GM12873 (cell line): ENCODE measurements at regions not wholly inside any gene's neighbourhood (a gene's known extent, or its start where the extent isn't known, plus 50 kb on each side); places are given as distances from the start of the nearest gene placed in this dataset.

Experiments
- CTCF ChIP-seq: IDR thresholded peaks from 2 replicates; pipeline ENCODE4 v1.5.1; 2012; ENCODE audit warnings: low read depth, mild to moderate bottlenecking, moderate library complexity, low read length, control low read depth; ENCODE audit not compliant: insufficient read depth; ENCODE audit errors: missing control alignments

- TF ChIP-seq CTCF: peak; percentile 5
These were observed 258.2 kb upstream of the PRKD1 start for GRCh38 chr14:30185832-30186231.

GRCh38 chr14:30191639-30192279 is 264.1 kb upstream of the PRKD1 start:
- TF ChIP-seq CTCF: no peak

- no peak for TF ChIP-seq CTCF
These were observed 265.5 kb upstream of the PRKD1 start for GRCh38 chr14:30193101-30193500.

- TF ChIP-seq CTCF: no peak
These were observed 266.3 kb upstream of the PRKD1 start for GRCh38 chr14:30193845-30194501.

GRCh38 chr14:30194741-30195148 is 267.1 kb upstream of the PRKD1 start:
- TF ChIP-seq CTCF: no peak

- no peak for TF ChIP-seq CTCF
These were observed 268.3 kb upstream of the PRKD1 start for GRCh38 chr14:30195941-30196340.

- TF ChIP-seq CTCF: no peak
These were observed 269.2 kb upstream of the PRKD1 start for GRCh38 chr14:30196861-30197260.
